Bronchial epithelial cell (primary cell): ENCODE measurements at regions not wholly inside any gene's neighbourhood (a gene's known extent, or its start where the extent isn't known, plus 50 kb on each side); places are given as distances from the start of the nearest gene placed in this dataset.

ENCODE experiments used
- DNase-seq: peaks from one replicate; pipeline ENCODE4 v3.0.0-alpha.2; 2010; ENCODE audit warnings: low read depth
- FAIRE-seq: peaks from 2 replicates; lab custom pipeline; 2011; peaks lifted over from hg19 to GRCh38; lab: Jason Lieb, UNC
- H3K27me3 ChIP-seq: 2 replicates; pipeline ENCODE4 v1.5.1; 2011; ENCODE audit warnings: low read length; ENCODE audit not compliant: control insufficient read depth, insufficient read depth
- H3K36me3 ChIP-seq: 2 replicates; pipeline ENCODE4 v1.5.1; 2011; ENCODE audit warnings: low read length; ENCODE audit not compliant: control insufficient read depth, insufficient read depth
- H3K4me3 ChIP-seq: 2 replicates; pipeline ENCODE4 v1.5.1; 2011; ENCODE audit warnings: mild to moderate bottlenecking, low read depth, low read length, control low read depth
- CTCF ChIP-seq: IDR thresholded peaks from 2 replicates; pipeline ENCODE4 v1.5.1; 2011; ENCODE audit warnings: mild to moderate bottlenecking, moderate library complexity, low read length, control low read depth, inconsistent platforms; ENCODE audit not compliant: insufficient read depth, severe bottlenecking

GRCh38 chr2:240302933-240303595 lies 132.4 kb upstream of the GPC1 start:
- TF ChIP-seq CTCF = no peak
- Histone ChIP-seq H3K4me3 (no peak overlapping the region), H3K27me3 (peaks cover 3% of the 10 kb centered on the region), H3K36me3 (no peaks in the 10 kb centered on the region)
- no peak for FAIRE-seq
- DNase-seq = no peak

- Histone ChIP-seq H3K27me3 (peaks cover 3% of the 10 kb centered on the region), H3K36me3 (no peaks in the 10 kb centered on the region), H3K4me3 (no peak overlapping the region)
- TF ChIP-seq CTCF = no peak
- DNase-seq (no peak), FAIRE-seq (no peak)
These were observed 131.3 kb upstream of the GPC1 start for GRCh38 chr2:240303896-240304745.

- no peak for FAIRE-seq
These were observed 130.7 kb upstream of the GPC1 start for GRCh38 chr2:240304746-240305161.

GRCh38 chr2:240305369-240305962 lies 130.0 kb upstream of the GPC1 start:
- TF ChIP-seq CTCF = no peak
- H3K4me3 ChIP-seq = no peak overlapping the region
- no peak for FAIRE-seq
- peaks cover 3% of the 10 kb centered on the region for H3K27me3 ChIP-seq
- H3K36me3 ChIP-seq = no peaks in the 10 kb centered on the region
- DNase-seq = no peak

More at GRCh38 chr2:240304746-240305161, 130.7 kb upstream of the GPC1 start:
- TF ChIP-seq CTCF = no peak
- Histone ChIP-seq H3K27me3 (peaks cover 3% of the 10 kb centered on the region), H3K36me3 (no peaks in the 10 kb centered on the region), H3K4me3 (no peak overlapping the region)
- DNase-seq = no peak

- H3K36me3 ChIP-seq = no peaks in the 10 kb centered on the region
- no peak for DNase-seq
- H3K4me3 ChIP-seq = no peak overlapping the region
- peaks cover 3% of the 10 kb centered on the region for H3K27me3 ChIP-seq
- TF ChIP-seq CTCF = no peak
- no peak for FAIRE-seq
These were observed 129.3 kb upstream of the GPC1 start for GRCh38 chr2:240306185-240306584.
